GM19035 (cell line): ENCODE measurements at regions not wholly inside any gene's neighbourhood (a gene's known extent, or its start where the extent isn't known, plus 50 kb on each side); places are given as distances from the start of the nearest gene placed in this dataset.

ENCODE experiments used
- ATAC-seq: cut with Tn5 transposase; IDR thresholded peaks from one replicate; pipeline ENCODE4 v1.9.1; 2021; ENCODE audit not compliant: unreplicated experiment

- ATAC-seq, result no peak
Observed at GRCh38 chr5:76030343-76030742, 52.8 kb upstream of the SV2C start.

GRCh38 chr5:76029739-76030138, 53.4 kb upstream of the SV2C start:
- ATAC-seq, result no peak

- no peak for ATAC-seq
Observed at GRCh38 chr5:76025790-76026189, 57.4 kb upstream of the SV2C start.

- ATAC-seq, result no peak
Observed at GRCh38 chr5:76025069-76025468, 58.1 kb upstream of the SV2C start.

- ATAC-seq, result no peak
Observed at GRCh38 chr5:76022611-76023010, 60.6 kb upstream of the SV2C start.

- no peak for ATAC-seq
Observed at GRCh38 chr5:76021936-76022584, 61.1 kb upstream of the SV2C start.

GRCh38 chr5:76016258-76016657, 66.9 kb upstream of the SV2C start:
- no peak for ATAC-seq

GRCh38 chr5:76014005-76014404, 69.2 kb upstream of the SV2C start:
- no peak for ATAC-seq

GRCh38 chr5:76007904-76008303, 75.3 kb upstream of the SV2C start:
- ATAC-seq, result no peak

- ATAC-seq, result no peak
Observed at GRCh38 chr5:76000582-76000981, 82.6 kb upstream of the SV2C start.

- ATAC-seq, result no peak
Observed at GRCh38 chr5:75993643-75994520, 89.3 kb upstream of the SV2C start.

GRCh38 chr5:75993183-75993582, 90.0 kb upstream of the SV2C start:
- ATAC-seq, result no peak

- no peak for ATAC-seq
Observed at GRCh38 chr5:75992753-75993152, 90.4 kb upstream of the SV2C start.

GRCh38 chr5:75985077-75985476, 98.1 kb upstream of the SV2C start:
- ATAC-seq, result no peak

- no peak for ATAC-seq
Observed at GRCh38 chr5:75975496-75975895, 107.7 kb upstream of the SV2C start.

- no peak for ATAC-seq
Observed at GRCh38 chr5:75965292-75965691, 117.9 kb upstream of the SV2C start.

- ATAC-seq, result peak; percentile 78
Observed at GRCh38 chr5:75964008-75964407, 119.2 kb upstream of the SV2C start.

GRCh38 chr5:75963554-75963953, 119.6 kb upstream of the SV2C start:
- ATAC-seq, result no peak

- no peak for ATAC-seq
Observed at GRCh38 chr5:75961818-75962217, 121.4 kb upstream of the SV2C start.

GRCh38 chr5:75960129-75960528, 123.1 kb upstream of the SV2C start:
- ATAC-seq, result no peak

GRCh38 chr5:75952963-75953362, 130.2 kb upstream of the SV2C start:
- ATAC-seq, result no peak

GRCh38 chr5:75952291-75952690, 130.9 kb upstream of the SV2C start:
- no peak for ATAC-seq
